NCI-H774 (cell line): ENCODE measurements at regions not wholly inside any gene's neighbourhood (a gene's known extent, or its start where the extent isn't known, plus 50 kb on each side); places are given as distances from the start of the nearest gene placed in this dataset.

Experiments
- DNase-seq: peaks from one replicate; lab custom pipeline; 2025; lab: John Stamatoyannopoulos, UW

- DNase-seq, result no peak
Observed at GRCh38 chr5:58255970-58256369, 203.9 kb downstream of the PLK2 start.

DNA sequence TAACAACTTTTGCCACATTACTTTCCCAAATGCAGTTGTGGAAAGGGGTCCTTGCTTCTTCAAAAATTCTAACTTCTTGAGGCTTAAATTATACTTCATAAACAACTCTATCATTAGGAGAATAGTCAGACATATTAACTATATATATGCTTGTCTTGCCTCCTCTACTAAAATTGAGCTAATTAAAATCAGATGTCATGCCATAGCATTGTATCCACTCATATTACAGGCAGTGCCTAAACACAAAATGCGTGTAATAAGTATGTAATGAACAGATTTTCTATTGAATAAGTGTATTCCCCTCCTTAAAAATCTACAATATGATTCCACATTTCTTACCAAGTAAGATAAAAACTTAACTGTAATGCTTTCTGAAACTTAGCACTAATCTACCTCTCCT is 204.5 kb downstream of the PLK2 start:
- no peak for DNase-seq

- DNase-seq, result no peak
Observed at GRCh38 chr5:58248221-58248620, 211.7 kb downstream of the PLK2 start.

DNA sequence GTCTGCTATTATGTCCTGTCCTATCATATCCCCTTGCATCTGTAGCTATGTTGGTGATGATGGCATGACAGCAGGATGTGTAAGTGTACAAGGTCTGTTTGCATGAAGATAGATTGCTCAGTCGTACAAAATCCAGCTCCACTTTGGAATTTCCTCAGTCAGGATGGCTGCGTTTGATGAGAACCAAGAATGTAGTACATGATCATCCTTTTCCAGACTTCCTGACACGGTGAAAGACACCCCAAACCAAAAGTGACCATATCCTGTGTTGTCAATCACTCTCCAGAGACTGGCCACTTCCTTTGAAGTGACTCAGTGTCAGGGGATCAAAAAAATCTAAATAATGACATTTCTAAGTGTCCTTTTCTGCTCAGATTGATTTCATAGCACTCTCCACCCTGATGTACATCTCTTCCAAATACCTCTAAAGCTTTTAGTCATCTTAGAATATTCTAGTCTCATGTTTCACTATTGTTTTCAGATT is 213.4 kb downstream of the PLK2 start:
- no peak for DNase-seq

DNA sequence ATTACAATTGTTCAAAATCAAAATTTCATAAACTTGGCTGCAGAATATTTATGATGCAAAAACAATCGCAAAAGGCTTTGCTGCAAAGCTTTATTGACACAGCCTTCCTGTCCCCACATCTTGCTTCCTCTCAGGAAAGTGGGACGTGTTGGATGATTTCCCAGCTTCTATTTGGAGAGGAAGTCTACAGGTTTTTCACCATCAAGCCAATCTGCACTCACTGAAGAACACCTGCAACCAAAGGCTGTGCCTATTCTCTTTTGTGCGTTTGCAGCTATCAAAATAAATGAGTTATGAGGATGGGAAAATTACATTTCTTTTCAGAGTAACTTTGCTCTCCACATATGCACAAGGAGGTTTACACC is 214.4 kb downstream of the PLK2 start:
- DNase-seq, result no peak

DNA sequence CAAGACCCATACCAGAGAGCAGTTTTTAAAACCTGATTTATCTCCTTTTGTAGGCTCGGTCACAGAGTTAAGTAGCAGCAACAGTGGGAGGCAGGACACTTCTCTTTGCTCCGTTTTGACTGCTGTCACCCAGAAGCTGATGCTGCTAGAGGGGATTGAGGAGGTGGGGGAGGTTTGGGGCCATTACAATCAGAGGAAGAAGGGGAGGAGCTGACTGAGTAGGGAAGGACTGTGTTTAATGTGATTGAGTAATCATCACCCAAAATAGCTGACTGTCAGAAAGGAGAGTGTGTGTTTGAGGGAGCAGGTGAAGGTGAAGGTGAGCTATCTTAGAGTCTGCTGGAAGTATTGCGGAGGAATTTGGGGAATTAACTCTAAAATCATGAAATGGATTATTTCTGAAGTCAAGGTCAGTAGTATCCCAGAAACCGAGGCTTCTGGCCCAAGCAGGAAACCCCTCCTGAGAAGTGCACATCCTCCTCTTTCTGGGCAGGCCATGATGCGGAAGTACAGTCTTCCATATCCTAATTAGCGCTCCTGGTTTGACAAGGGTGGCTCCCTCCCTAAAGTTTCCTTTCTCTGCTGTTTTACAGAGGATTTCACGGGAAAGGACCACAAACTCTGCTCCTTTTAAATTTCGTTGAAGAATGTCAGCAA is 214.9 kb downstream of the PLK2 start:
- DNase-seq, result no peak

GRCh38 chr5:58241389-58241788 is 218.5 kb downstream of the PLK2 start:
- no peak for DNase-seq

DNA sequence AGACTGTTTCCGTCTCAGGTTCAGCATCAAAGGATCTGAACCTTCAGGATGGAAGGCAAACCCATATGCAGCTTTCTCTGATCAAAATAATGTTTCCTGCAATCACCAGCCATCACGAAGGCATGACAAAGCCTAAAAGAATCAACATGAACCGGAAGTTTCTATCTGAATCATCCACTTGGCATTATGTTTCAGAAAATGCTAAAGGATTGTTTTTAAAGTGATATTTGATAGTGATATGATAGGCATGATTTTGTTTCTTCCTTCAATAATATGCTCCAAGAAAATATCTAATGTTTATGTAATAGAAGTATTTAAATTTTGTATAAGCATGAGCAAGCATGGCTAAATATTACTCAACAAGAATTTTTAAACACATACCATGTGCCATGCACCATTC is 219.6 kb downstream of the PLK2 start:
- DNase-seq, result no peak

GRCh38 chr5:58239731-58240130 is 220.2 kb downstream of the PLK2 start:
- no peak for DNase-seq

- DNase-seq, result no peak
Observed at GRCh38 chr5:58239045-58239444, 220.8 kb downstream of the PLK2 start.

DNA sequence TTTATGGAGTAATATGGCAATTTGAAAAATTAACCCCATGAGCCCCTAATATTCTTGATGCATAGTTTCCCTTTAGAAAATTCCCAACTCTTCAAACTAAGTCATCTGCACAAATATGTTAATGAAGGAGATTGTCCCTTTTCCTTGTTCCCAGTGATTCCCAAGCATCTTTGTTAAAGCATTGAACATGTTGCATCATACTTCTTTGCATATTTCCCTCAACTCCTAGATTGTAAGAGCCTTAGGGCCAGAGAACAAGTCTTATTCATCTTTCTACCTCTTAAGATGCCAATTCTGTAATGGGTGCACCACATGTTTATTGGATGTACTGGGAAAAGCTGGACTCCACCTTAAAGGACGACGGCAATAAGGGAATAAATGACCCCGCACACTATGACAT is 223.4 kb downstream of the PLK2 start:
- DNase-seq, result no peak

GRCh38 chr5:58235299-58235698 is 224.6 kb downstream of the PLK2 start:
- DNase-seq, result no peak

DNA sequence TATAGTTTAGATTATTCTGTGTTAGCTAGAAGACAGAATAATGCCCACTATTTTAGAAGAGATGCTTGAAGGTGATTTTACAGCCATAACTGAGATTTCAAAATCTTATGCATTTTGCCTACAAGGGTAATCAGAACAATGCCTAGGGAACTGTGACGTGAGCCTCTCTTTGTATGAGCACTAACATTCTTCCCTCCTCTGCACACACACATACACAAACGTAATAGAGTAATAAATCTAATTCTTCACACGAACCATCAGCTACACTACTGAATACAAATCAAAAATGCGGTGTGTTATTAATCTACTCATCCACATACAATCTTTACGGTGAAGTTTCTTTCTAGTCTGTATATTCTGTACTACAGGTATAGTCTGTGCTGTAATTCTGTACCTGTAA is 227.8 kb downstream of the PLK2 start:
- DNase-seq, result no peak

GRCh38 chr5:58231041-58231440 is 228.8 kb downstream of the PLK2 start:
- DNase-seq, result no peak

GRCh38 chr5:58228896-58229295 is 231.0 kb downstream of the PLK2 start:
- no peak for DNase-seq

GRCh38 chr5:58227858-58228257 is 232.0 kb downstream of the PLK2 start:
- DNase-seq, result no peak

- no peak for DNase-seq
Observed at GRCh38 chr5:58224661-58225060, 235.2 kb downstream of the PLK2 start.

DNA sequence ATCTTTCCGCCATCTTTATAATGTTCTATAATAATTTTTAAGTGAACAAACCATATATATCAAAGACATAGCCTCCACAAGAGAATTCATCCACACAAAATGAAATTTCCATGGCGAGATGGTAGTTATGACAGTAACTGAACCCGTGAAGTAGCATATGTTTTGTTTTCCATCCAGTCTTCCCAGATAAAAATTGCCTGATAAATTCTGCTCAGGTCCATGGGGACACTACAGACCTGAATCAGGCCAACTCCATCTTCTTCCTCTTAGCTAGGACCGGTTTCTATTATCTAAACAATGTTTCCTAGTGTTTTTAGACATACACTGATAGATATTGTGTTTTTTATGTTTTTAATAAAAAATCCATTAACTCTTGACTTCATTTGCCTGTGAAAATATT is 235.7 kb downstream of the PLK2 start:
- no peak for DNase-seq

GRCh38 chr5:58215364-58215763 is 244.5 kb downstream of the PLK2 start:
- no peak for DNase-seq

DNA sequence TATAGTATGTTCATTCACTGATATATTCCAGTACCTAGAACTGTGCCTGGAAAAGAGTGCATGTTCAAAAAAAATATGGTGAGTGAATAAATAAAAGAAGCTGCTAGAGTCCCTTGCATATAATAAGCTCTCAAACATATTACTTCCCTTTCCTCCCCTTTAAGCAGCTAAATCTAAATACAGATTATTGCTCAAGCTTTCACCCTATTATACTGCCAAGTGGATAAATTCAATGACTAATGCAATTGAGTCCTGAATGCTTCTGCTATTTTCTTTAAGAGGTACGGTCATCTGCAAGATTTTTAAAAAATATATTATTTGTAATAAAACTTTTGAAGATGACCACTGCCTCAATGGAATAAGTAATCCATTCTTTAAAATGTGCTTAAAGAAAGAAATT is 248.4 kb downstream of the PLK2 start:
- DNase-seq, result no peak

DNA sequence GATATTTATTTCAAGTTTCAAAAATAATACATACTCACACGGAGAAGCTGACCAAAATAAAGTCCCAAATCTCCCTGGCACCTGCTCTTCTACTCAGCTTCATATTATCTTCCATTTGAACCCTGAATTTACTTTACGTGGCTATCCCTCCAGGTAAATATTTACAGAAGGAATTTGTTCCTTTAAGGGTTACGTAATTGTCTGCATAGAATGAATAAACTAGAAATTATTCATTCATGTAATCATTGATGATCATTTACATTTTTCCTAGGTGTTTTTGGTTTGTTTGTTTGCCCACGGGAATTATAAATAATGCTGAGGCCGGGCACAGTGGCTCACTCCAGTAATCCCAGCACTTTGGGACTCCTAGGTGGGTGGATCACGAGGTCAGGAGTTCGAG is 251.2 kb downstream of the PLK2 start:
- DNase-seq, result peak; percentile 64

DNA sequence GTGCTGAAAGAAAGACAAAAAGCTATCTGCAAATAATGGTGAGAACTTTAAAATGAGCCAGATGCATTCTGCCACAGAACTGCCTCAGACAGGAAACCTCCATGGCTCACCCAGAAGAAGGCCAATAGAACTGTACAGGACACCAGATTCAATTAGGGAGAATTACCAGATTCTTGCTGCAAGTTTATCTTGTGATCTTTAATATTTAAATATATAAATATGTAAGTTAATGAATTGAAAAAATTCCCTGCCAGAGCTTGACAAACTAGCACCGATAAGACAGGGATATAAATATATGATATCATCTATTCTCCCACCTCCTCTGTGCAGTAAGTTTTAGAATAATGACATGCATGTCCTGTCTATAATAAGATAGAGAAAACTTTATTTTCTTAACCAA is 252.8 kb downstream of the PLK2 start:
- no peak for DNase-seq

DNA sequence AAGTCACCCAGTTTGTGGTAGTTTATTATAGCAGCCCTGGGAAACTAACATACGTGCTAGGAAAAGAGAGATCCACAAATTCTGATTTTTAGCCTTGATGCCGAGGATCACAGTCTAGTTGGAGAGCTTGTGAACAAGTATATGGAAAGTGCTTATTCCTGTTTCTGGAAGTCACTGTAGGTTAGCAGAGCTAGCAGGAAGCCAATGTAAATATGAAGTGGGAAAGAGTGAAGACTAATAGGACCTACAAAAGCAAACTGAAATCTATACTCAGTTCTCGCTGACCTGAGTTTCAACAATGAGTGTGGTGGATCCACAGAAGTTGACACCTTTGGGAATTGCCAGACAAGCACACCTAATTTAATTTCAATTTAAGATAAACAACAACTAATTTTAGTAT is 254.9 kb downstream of the PLK2 start:
- no peak for DNase-seq

DNA sequence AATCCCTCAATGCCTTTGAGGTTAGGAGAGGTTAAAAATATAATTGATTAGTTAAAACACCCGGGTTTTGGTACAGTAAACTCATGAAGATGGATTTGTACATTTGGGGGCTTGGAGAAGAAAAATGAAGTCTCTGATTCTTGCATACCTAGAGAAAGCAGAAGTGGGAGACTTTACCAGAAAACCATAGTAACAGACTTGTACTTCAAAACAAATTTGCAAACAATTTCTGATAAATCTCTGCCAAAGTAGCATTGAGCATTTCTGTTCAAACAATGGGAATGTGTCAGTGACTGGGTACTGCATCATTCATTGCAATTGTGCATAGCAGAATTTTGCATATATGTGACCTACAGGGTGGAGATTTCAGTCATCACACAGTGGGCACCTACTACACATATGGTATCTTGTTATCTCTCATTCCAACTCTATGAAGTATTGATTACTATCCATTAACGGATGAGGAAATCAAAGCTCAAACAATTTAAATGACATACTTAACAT is 256.9 kb downstream of the PLK2 start:
- no peak for DNase-seq
